ENCODE measurements at regions not wholly inside any gene's neighbourhood (a gene's known extent, or its start where the extent isn't known, plus 50 kb on each side); places are given as distances from the start of the nearest gene placed in this dataset.

GRCh38 chr2:217208867-217209266, 349.0 kb upstream of the TNP1 start:
- TF ChIP-seq CTCF (optimal IDR thresholded peaks at IDR 0.05 in 1 of 3, IDR thresholded peaks at IDR 0.05 in 1 of 3, conservative IDR thresholded peaks at IDR 0.05 in 1 of 3; ENCODE audit: extremely low read depth in 1 of 3, insufficient read depth in 2 of 3, low read length in 3 of 3): no peak
- no peak for TF ChIP-seq EZH2 (IDR thresholded peaks at IDR 0.05; ENCODE audit: low read length)

Measured in keratinocyte (primary cell).